PC-9 (cell line): ENCODE measurements at regions not wholly inside any gene's neighbourhood (a gene's known extent, or its start where the extent isn't known, plus 50 kb on each side); places are given as distances from the start of the nearest gene placed in this dataset.

Experiments used
- CTCF ChIP-seq: fragments of 200-600 bp; sonication (generic); conservative IDR thresholded peaks from 2 replicates; pipeline ENCODE4 v1.6.1; 2017; ENCODE audit warnings: mixed run types, antibody characterized with exemption, mild to moderate bottlenecking, moderate library complexity
- EZH2 ChIP-seq: fragments of 200-600 bp; sonication (generic); IDR thresholded peaks from 2 replicates; pipeline ENCODE4 v1.8.0; 2017; ENCODE audit warnings: antibody characterized with exemption, low read depth

GRCh38 chr17:65438173-65438572 lies 123.3 kb downstream of the AXIN2 start:
- TF ChIP-seq CTCF = no peak
- no peak for TF ChIP-seq EZH2
